ENCODE measurements at regions not wholly inside any gene's neighbourhood (a gene's known extent, or its start where the extent isn't known, plus 50 kb on each side); places are given as distances from the start of the nearest gene placed in this dataset.

- Histone ChIP-seq H3K4me3 (ENCODE audit: low read length) (no peak overlapping the region), H3K36me3 (ENCODE audit: control insufficient read depth, insufficient read depth, low read length) (no peaks in the 10 kb centered on the region), H3K27me3 (ENCODE audit: control insufficient read depth, insufficient read depth, low read length) (no peaks in the 10 kb centered on the region), H3K9me3 (ENCODE audit: control insufficient read depth, insufficient read depth, low read length) (no peaks in the 10 kb centered on the region), H3K4me1 (ENCODE audit: control insufficient read depth, insufficient read depth, low read length) (no peaks in the 10 kb centered on the region), H3K27ac (ENCODE audit: low read length) (no peak overlapping the region)
- no peak for DNase-seq (ENCODE audit: low read depth, low spot score)
- WGBS (ENCODE audit: insufficient coverage, insufficient read length) = no CpG with 5 or more reads among the region's 2 CpGs
Observed at GRCh38 chr6:103269581-103269980, 1590.1 kb downstream of the HACE1 start.

DNA sequence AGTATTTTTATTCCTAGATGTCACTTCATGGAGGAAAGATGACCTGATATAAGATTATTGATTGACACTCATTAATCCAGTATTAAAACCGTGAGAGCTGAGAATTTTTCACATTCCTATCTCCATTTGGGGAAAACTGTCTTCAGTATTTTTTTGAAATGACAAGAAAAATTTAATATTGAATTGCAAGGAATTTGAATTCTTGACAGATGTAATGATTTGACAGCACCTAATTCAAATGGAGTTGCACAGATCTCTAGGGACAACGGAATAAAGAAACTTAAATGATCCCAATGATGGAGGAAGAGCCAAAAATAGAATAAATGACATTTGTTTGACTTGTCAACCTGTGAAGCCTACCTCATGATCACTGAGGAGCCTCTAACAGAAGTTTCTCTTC, 1591.4 kb downstream of the HACE1 start:
- Histone ChIP-seq H3K36me3 (ENCODE audit: control insufficient read depth, insufficient read depth, low read length) (no peaks in the 10 kb centered on the region), H3K27ac (ENCODE audit: low read length) (no peak overlapping the region), H3K4me3 (ENCODE audit: low read length) (no peak overlapping the region), H3K9me3 (ENCODE audit: control insufficient read depth, insufficient read depth, low read length) (no peaks in the 10 kb centered on the region), H3K27me3 (ENCODE audit: control insufficient read depth, insufficient read depth, low read length) (no peaks in the 10 kb centered on the region), H3K4me1 (ENCODE audit: control insufficient read depth, insufficient read depth, low read length) (no peaks in the 10 kb centered on the region)
- no peak for DNase-seq (ENCODE audit: low read depth, low spot score)
- no CpG with 5 or more reads among the region's 2 CpGs for WGBS (ENCODE audit: insufficient coverage, insufficient read length)

DNA sequence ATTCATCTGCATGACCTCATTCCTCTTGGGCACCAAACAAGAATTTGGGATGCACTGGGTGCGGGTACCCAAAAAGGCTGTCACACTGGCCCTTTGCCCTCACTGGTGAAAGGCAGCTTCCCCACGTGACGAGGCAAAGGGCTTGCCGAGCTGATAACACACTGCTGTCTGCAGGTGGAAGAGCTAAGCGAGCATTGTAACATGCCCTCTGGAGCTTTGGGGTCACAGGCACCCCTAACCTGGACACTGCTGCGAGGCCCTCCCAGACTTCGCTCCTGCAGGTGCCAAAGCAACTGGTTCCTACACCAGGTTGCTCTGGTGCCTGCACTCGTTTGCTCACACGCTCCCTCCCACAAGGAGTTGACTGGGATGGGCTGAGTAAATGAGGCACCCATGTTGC, 1595.7 kb downstream of the HACE1 start:
- Histone ChIP-seq H3K4me3 (ENCODE audit: low read length) (no peak overlapping the region), H3K27me3 (ENCODE audit: control insufficient read depth, insufficient read depth, low read length) (no peaks in the 10 kb centered on the region), H3K27ac (ENCODE audit: low read length) (no peak overlapping the region), H3K36me3 (ENCODE audit: control insufficient read depth, insufficient read depth, low read length) (no peaks in the 10 kb centered on the region), H3K4me1 (ENCODE audit: control insufficient read depth, insufficient read depth, low read length) (no peaks in the 10 kb centered on the region), H3K9me3 (ENCODE audit: control insufficient read depth, insufficient read depth, low read length) (no peaks in the 10 kb centered on the region)
- DNase-seq (ENCODE audit: low read depth, low spot score) = no peak
- no CpG with 5 or more reads among the region's 9 CpGs for WGBS (ENCODE audit: insufficient coverage, insufficient read length)

DNA sequence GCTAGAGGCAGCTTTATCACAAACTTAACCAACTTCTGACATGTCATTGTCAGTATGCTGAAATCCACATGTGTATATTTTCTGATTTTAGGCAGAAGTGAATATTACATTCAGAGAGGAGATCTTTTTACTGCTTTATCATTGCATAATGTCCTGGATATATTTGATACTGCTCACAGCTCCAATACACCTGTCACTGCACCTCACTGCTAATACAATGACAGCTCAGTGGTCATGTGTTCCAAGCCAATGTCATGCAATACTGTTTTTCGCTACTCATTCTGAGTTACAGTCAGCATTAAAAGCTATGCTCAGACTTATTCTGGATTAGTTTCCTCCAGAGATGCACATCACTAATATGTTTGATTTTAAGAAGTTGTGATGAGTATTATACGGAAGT, 1604.6 kb downstream of the HACE1 start:
- H3K36me3 ChIP-seq (ENCODE audit: control insufficient read depth, insufficient read depth, low read length) = no peaks in the 10 kb centered on the region
- no peak overlapping the region for H3K27ac ChIP-seq (ENCODE audit: low read length)
- H3K4me3 ChIP-seq (ENCODE audit: low read length) = no peak overlapping the region

DNA sequence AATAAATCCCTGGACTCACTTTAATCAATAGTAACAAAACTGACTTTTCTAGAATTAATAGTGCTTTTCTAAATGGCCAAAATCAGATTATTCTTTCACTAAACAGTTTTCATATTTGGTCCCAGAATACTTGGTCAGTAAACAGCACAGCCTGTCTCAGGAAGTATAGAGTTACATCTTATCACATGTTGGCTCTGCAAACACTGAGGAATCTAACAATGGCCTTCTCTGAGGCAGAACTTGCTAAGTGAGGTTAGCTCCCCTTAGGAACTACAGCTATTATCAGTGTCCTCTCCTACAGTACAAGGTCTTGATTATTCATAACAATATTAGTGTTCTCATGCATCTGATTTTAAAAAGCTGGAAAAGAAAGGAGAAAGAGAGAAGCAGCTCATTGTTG, 1622.8 kb downstream of the HACE1 start:
- H3K4me1 ChIP-seq (ENCODE audit: control insufficient read depth, insufficient read depth, low read length) = no peaks in the 10 kb centered on the region
- no peak for DNase-seq (ENCODE audit: low read depth, low spot score)
- no peak overlapping the region for H3K4me3 ChIP-seq (ENCODE audit: low read length)
- H3K36me3 ChIP-seq (ENCODE audit: control insufficient read depth, insufficient read depth, low read length) = no peaks in the 10 kb centered on the region
- H3K27me3 ChIP-seq (ENCODE audit: control insufficient read depth, insufficient read depth, low read length) = no peaks in the 10 kb centered on the region
- no peak overlapping the region for H3K27ac ChIP-seq (ENCODE audit: low read length)
- no peaks in the 10 kb centered on the region for H3K9me3 ChIP-seq (ENCODE audit: control insufficient read depth, insufficient read depth, low read length)

More for the DNA sequence above, 1604.6 kb downstream of the HACE1 start:
- no peaks in the 10 kb centered on the region for H3K4me1 ChIP-seq (ENCODE audit: control insufficient read depth, insufficient read depth, low read length)
- H3K27me3 ChIP-seq (ENCODE audit: control insufficient read depth, insufficient read depth, low read length) = no peaks in the 10 kb centered on the region
- no peak for DNase-seq (ENCODE audit: low read depth, low spot score)
- H3K9me3 ChIP-seq (ENCODE audit: control insufficient read depth, insufficient read depth, low read length) = no peaks in the 10 kb centered on the region
- 100% methylated on average over 1 of the region's 2 CpGs for WGBS (ENCODE audit: insufficient coverage, insufficient read length)

DNA sequence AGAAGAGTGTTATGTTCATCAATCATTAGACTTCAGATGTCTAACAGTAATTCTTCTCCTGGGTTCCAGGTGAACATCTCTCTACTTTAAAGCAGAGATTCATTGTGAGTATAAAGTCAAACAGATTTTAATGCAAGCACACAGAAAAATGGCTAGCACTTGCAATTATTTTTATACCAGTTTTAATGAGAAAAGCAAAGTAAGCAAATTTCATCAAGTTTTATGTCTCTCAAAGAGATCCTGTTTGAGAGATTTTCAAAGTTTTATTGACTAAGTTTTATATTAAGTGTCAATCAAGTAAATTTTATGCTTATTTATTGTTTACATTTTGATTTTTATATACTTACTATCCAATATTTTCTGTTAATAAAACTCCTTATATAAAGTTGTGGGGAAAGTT, 1628.5 kb downstream of the HACE1 start:
- Histone ChIP-seq H3K9me3 (ENCODE audit: control insufficient read depth, insufficient read depth, low read length) (peaks cover 2% of the 10 kb centered on the region; the same call in 1 of the 2 replicates), H3K4me1 (ENCODE audit: control insufficient read depth, insufficient read depth, low read length) (no peaks in the 10 kb centered on the region), H3K4me3 (ENCODE audit: low read length) (no peak overlapping the region), H3K27me3 (ENCODE audit: control insufficient read depth, insufficient read depth, low read length) (no peaks in the 10 kb centered on the region), H3K36me3 (ENCODE audit: control insufficient read depth, insufficient read depth, low read length) (no peaks in the 10 kb centered on the region), H3K27ac (ENCODE audit: low read length) (no peak overlapping the region)
- DNase-seq (ENCODE audit: low read depth, low spot score) = no peak

- H3K27me3 ChIP-seq (ENCODE audit: control insufficient read depth, insufficient read depth, low read length) = no peaks in the 10 kb centered on the region
- no peak for DNase-seq (ENCODE audit: low read depth, low spot score)
- H3K4me3 ChIP-seq (ENCODE audit: low read length) = no peak overlapping the region
- H3K36me3 ChIP-seq (ENCODE audit: control insufficient read depth, insufficient read depth, low read length) = no peaks in the 10 kb centered on the region
- H3K4me1 ChIP-seq (ENCODE audit: control insufficient read depth, insufficient read depth, low read length) = no peaks in the 10 kb centered on the region
- H3K27ac ChIP-seq (ENCODE audit: low read length) = no peak overlapping the region
- H3K9me3 ChIP-seq (ENCODE audit: control insufficient read depth, insufficient read depth, low read length) = no peaks in the 10 kb centered on the region
Observed at GRCh38 chr6:103215847-103216246, 1643.9 kb downstream of the HACE1 start.

DNA sequence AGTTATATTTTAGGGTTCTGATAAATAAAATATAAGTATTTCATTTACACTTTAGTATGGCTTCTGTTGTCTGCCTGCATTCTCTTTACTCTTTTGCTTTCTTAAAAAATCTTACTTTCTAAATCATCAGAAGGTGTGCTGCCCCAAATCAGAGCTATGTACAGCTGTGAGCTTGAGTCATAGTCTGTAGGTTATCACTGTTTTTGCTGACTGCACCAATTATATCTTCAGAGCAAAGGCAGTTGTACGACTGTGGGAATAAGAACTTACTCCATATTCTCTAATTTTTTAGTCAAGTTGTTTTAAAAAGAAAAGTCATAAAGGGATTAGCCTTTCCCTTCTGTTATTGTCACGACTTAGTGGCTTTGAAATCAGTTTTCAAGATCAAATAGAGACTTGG, 1649.0 kb downstream of the HACE1 start:
- no peaks in the 10 kb centered on the region for H3K9me3 ChIP-seq (ENCODE audit: control insufficient read depth, insufficient read depth, low read length)
- DNase-seq (ENCODE audit: low read depth, low spot score) = no peak
- no peaks in the 10 kb centered on the region for H3K36me3 ChIP-seq (ENCODE audit: control insufficient read depth, insufficient read depth, low read length)
- no peak overlapping the region for H3K4me3 ChIP-seq (ENCODE audit: low read length)
- H3K27me3 ChIP-seq (ENCODE audit: control insufficient read depth, insufficient read depth, low read length) = no peaks in the 10 kb centered on the region
- H3K4me1 ChIP-seq (ENCODE audit: control insufficient read depth, insufficient read depth, low read length) = no peaks in the 10 kb centered on the region
- WGBS (ENCODE audit: insufficient coverage, insufficient read length) = no CpG with 5 or more reads among the region's 2 CpGs
- no peak overlapping the region for H3K27ac ChIP-seq (ENCODE audit: low read length)

DNA sequence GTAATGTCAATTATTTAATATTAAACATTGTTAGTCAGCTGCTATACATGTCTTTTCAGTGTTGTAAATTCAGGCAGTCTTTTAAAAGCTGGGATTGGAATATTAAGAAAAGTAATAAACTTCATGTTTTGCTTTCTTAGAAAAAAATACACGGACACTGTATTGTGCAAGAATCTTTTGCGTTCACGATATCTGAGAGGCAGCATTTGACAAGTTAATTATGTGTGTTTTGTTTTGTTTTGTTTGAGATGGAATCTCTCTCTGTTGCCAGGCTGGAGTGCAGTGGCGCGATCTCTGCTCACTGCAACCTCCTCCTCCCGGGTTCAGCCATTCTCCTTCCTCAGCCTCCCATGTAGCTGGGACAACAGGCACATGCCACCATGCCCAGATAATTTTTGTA, 1661.3 kb downstream of the HACE1 start:
- H3K27ac ChIP-seq (ENCODE audit: low read length) = no peak overlapping the region
- no CpG with 5 or more reads among the region's 6 CpGs for WGBS (ENCODE audit: insufficient coverage, insufficient read length)
- H3K4me1 ChIP-seq (ENCODE audit: control insufficient read depth, insufficient read depth, low read length) = no peaks in the 10 kb centered on the region
- no peaks in the 10 kb centered on the region for H3K27me3 ChIP-seq (ENCODE audit: control insufficient read depth, insufficient read depth, low read length)
- H3K36me3 ChIP-seq (ENCODE audit: control insufficient read depth, insufficient read depth, low read length) = no peaks in the 10 kb centered on the region
- H3K9me3 ChIP-seq (ENCODE audit: control insufficient read depth, insufficient read depth, low read length) = no peaks in the 10 kb centered on the region
- DNase-seq (ENCODE audit: low read depth, low spot score) = no peak
- H3K4me3 ChIP-seq (ENCODE audit: low read length) = no peak overlapping the region

DNA sequence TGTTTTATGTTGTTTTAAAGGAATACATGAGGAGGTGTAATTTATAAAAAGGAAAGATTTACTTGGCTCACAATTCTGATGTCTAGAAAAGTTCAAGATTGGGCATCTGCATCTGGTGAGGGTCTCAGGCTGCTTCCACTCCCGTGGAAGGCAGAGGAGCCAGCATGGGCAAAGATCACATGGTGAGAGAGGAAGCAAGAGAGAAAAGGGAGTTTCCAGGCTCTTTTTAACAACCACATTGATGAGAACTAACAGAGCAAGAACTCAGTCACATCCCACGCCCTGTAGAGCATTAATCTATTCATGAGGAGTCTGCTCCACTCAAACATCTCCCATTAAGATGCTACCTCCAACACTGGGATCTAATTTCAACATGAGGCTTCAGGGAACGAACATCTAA, 1666.3 kb downstream of the HACE1 start:
- Histone ChIP-seq H3K4me3 (ENCODE audit: low read length) (no peak overlapping the region), H3K27me3 (ENCODE audit: control insufficient read depth, insufficient read depth, low read length) (no peaks in the 10 kb centered on the region), H3K4me1 (ENCODE audit: control insufficient read depth, insufficient read depth, low read length) (no peaks in the 10 kb centered on the region), H3K36me3 (ENCODE audit: control insufficient read depth, insufficient read depth, low read length) (no peaks in the 10 kb centered on the region), H3K27ac (ENCODE audit: low read length) (no peak overlapping the region), H3K9me3 (ENCODE audit: control insufficient read depth, insufficient read depth, low read length) (no peaks in the 10 kb centered on the region)
- no CpG with 5 or more reads among the region's 3 CpGs for WGBS (ENCODE audit: insufficient coverage, insufficient read length)
- no peak for DNase-seq (ENCODE audit: low read depth, low spot score)

GRCh38 chr6:103191391-103192093, 1668.2 kb downstream of the HACE1 start:
- Histone ChIP-seq H3K4me3 (ENCODE audit: low read length) (no peak overlapping the region), H3K9me3 (ENCODE audit: control insufficient read depth, insufficient read depth, low read length) (no peaks in the 10 kb centered on the region), H3K27ac (ENCODE audit: low read length) (no peak overlapping the region), H3K4me1 (ENCODE audit: control insufficient read depth, insufficient read depth, low read length) (no peaks in the 10 kb centered on the region), H3K27me3 (ENCODE audit: control insufficient read depth, insufficient read depth, low read length) (no peaks in the 10 kb centered on the region), H3K36me3 (ENCODE audit: control insufficient read depth, insufficient read depth, low read length) (no peaks in the 10 kb centered on the region)
- no peak for DNase-seq (ENCODE audit: low read depth, low spot score)
- no CpG with 5 or more reads among the region's 2 CpGs for WGBS (ENCODE audit: insufficient coverage, insufficient read length)

All from iPS DF 6.9 (cell line).